ENCODE measurements at regions not wholly inside any gene's neighbourhood (a gene's known extent, or its start where the extent isn't known, plus 50 kb on each side); places are given as distances from the start of the nearest gene placed in this dataset.

GRCh38 chr7:112579388-112579787 lies 98.6 kb downstream of the LSMEM1 start:
- TF ChIP-seq CTCF (IDR thresholded peaks at IDR 0.05), result no peak
- TF ChIP-seq POLR2A (IDR thresholded peaks at IDR 0.05), result no peak

Measured in testis (tissue), 2 donors.